ENCODE measurements at regions not wholly inside any gene's neighbourhood (a gene's known extent, or its start where the extent isn't known, plus 50 kb on each side); places are given as distances from the start of the nearest gene placed in this dataset.

DNA sequence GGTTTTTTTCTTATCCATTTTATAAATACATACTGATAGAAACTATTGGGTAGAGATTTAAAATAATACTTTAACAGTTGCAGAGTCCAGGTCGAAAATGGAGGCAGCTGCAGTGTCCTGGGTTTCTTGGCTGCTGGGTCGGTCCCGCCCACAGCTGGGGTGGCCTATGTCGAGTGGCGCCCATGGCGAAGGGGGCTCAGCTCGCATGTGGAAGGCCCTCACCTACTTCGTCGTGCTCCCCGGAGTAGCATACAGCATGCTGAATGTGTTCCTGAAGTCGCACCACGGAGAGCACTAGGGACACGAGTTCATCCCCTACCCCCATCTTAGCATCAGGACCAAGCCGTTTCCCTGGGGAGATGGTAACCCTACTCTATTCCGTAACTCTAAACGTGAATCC lies 1304.9 kb upstream of the ADGRL2 start:
- Histone ChIP-seq H3K27me3 (no peaks in the 10 kb centered on the region), H3K36me3 (no peaks in the 10 kb centered on the region), H3K4me1 (no peaks in the 10 kb centered on the region), H3K4me3 (no peak overlapping the region), H3K27ac (no peak overlapping the region), H3K9me3 (no peaks in the 10 kb centered on the region)
- intact Hi-C loops (cut with DNase I): no loop called here
- WGBS, 2 donors: 92 to 96% methylated on average over 16 of the region's 16 CpGs
- no peak for TF ChIP-seq POLR2A (IDR thresholded peaks at IDR 0.05)
- TF ChIP-seq CTCF (IDR thresholded peaks at IDR 0.05): no peak
- no peak for TF ChIP-seq POLR2AphosphoS5 (IDR thresholded peaks at IDR 0.05)
- TF ChIP-seq EP300 (IDR thresholded peaks at IDR 0.05): no peak
- DNase-seq: no peak

- no peak for DNase-seq
Measured at GRCh38 chr1:80472145-80472544, 1328.6 kb upstream of the ADGRL2 start.

GRCh38 chr1:80468356-80468755 lies 1332.4 kb upstream of the ADGRL2 start:
- H3K27ac ChIP-seq: no peak overlapping the region
- no peak for DNase-seq
- no peaks in the 10 kb centered on the region for H3K4me1 ChIP-seq
- no peaks in the 10 kb centered on the region for H3K27me3 ChIP-seq
- no peaks in the 10 kb centered on the region for H3K9me3 ChIP-seq
- H3K36me3 ChIP-seq: no peaks in the 10 kb centered on the region
- intact Hi-C loops (cut with DNase I): no loop called here
- no peak overlapping the region for H3K4me3 ChIP-seq
- 91 to 98% methylated on average over 1 of the region's 1 CpG for WGBS, 2 donors
- no peak for TF ChIP-seq POLR2A (IDR thresholded peaks at IDR 0.05)
- TF ChIP-seq EP300 (IDR thresholded peaks at IDR 0.05): no peak
- TF ChIP-seq POLR2AphosphoS5 (IDR thresholded peaks at IDR 0.05): no peak
- no peak for TF ChIP-seq CTCF (IDR thresholded peaks at IDR 0.05)

More at GRCh38 chr1:80472145-80472544, 1328.6 kb upstream of the ADGRL2 start:
- H3K4me1 ChIP-seq: no peaks in the 10 kb centered on the region
- intact Hi-C loops (cut with DNase I): no loop called here
- no peaks in the 10 kb centered on the region for H3K36me3 ChIP-seq
- 92% methylated on average over 1 of the region's 1 CpG for WGBS, 2 donors
- no peaks in the 10 kb centered on the region for H3K27me3 ChIP-seq
- H3K9me3 ChIP-seq: no peaks in the 10 kb centered on the region
- TF ChIP-seq CTCF (IDR thresholded peaks at IDR 0.05): no peak
- TF ChIP-seq POLR2A (IDR thresholded peaks at IDR 0.05): no peak
- no peak for TF ChIP-seq POLR2AphosphoS5 (IDR thresholded peaks at IDR 0.05)
- TF ChIP-seq EP300 (IDR thresholded peaks at IDR 0.05): no peak
- H3K27ac ChIP-seq: no peak overlapping the region
- no peak overlapping the region for H3K4me3 ChIP-seq

- no peaks in the 10 kb centered on the region for H3K9me3 ChIP-seq
- DNase-seq: no peak
- H3K36me3 ChIP-seq: no peaks in the 10 kb centered on the region
- no peaks in the 10 kb centered on the region for H3K27me3 ChIP-seq
- H3K27ac ChIP-seq: no peak overlapping the region
- TF ChIP-seq CTCF (IDR thresholded peaks at IDR 0.05): no peak
- TF ChIP-seq POLR2AphosphoS5 (IDR thresholded peaks at IDR 0.05): no peak
- TF ChIP-seq POLR2A (IDR thresholded peaks at IDR 0.05): no peak
- TF ChIP-seq EP300 (IDR thresholded peaks at IDR 0.05): no peak
- intact Hi-C loops (cut with DNase I): no loop called here
- no peak overlapping the region for H3K4me3 ChIP-seq
- WGBS, 2 donors: 74 to 81% methylated on average over 1 of the region's 1 CpG
- H3K4me1 ChIP-seq: no peaks in the 10 kb centered on the region
Measured at GRCh38 chr1:80462006-80462405, 1338.7 kb upstream of the ADGRL2 start.

DNA sequence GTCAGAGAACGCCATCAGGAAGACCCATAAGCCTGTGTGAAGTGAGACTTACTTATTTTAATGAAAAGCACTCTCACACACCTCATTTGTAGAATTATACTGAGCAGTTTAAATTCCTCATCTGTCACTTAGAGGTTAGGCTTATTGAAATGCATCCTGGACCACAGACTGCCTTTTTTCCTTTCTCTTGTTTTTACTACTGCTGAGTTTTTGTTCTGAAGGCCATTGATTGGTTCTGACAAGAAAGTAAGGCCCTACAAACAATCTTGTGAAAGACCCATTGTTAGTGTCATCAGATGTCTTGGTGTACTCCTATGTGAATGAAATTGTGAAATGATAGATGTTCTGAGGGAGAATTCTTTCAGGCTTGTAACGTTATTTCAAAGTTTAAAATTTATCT lies 1343.3 kb upstream of the ADGRL2 start:
- Histone ChIP-seq H3K4me3 (no peak overlapping the region), H3K4me1 (no peaks in the 10 kb centered on the region), H3K36me3 (no peaks in the 10 kb centered on the region), H3K27ac (no peak overlapping the region), H3K9me3 (no peaks in the 10 kb centered on the region), H3K27me3 (no peaks in the 10 kb centered on the region)
- no peak for DNase-seq
- TF ChIP-seq CTCF (IDR thresholded peaks at IDR 0.05): no peak
- no peak for TF ChIP-seq EP300 (IDR thresholded peaks at IDR 0.05)
- no peak for TF ChIP-seq POLR2AphosphoS5 (IDR thresholded peaks at IDR 0.05)
- TF ChIP-seq POLR2A (IDR thresholded peaks at IDR 0.05): no peak
- intact Hi-C loops (cut with DNase I): no loop called here
- WGBS, 2 donors: 56 to 59% methylated on average over 2 of the region's 2 CpGs

Measured in sigmoid colon (tissue), 6 donors.